Stimulated activated CD8-positive, alpha-beta memory T cell treated with anti-CD3 and anti-CD28 coated beads, Interleukin-7, amount 100 ng/mL, for 24 hours (primary cell): ENCODE measurements at regions not wholly inside any gene's neighbourhood (a gene's known extent, or its start where the extent isn't known, plus 50 kb on each side); places are given as distances from the start of the nearest gene placed in this dataset.

ENCODE experiments used
- DNase-seq: peaks from one replicate; pipeline ENCODE4 v3.0.0-alpha.2; 2020; ENCODE audit warnings: low read depth

- DNase-seq = no peak
Measured at GRCh38 chr1:218679988-218680748, 335.0 kb downstream of the TGFB2 start.

- no peak for DNase-seq
Measured at GRCh38 chr1:218683242-218683641, 338.1 kb downstream of the TGFB2 start.

GRCh38 chr1:218686258-218686657 is 341.1 kb downstream of the TGFB2 start:
- DNase-seq = no peak

GRCh38 chr1:218686761-218687160 is 341.6 kb downstream of the TGFB2 start:
- no peak for DNase-seq

- no peak for DNase-seq
Measured at GRCh38 chr1:218692808-218693207, 347.7 kb downstream of the TGFB2 start.

- DNase-seq = no peak
Measured at GRCh38 chr1:218693599-218693998, 348.5 kb downstream of the TGFB2 start.

- DNase-seq = no peak
Measured at GRCh38 chr1:218694085-218694484, 348.9 kb downstream of the TGFB2 start.

- no peak for DNase-seq
Measured at GRCh38 chr1:218694636-218695035, 349.5 kb downstream of the TGFB2 start.

GRCh38 chr1:218695525-218695924 is 350.4 kb downstream of the TGFB2 start:
- DNase-seq = no peak

GRCh38 chr1:218698141-218698540 is 353.0 kb downstream of the TGFB2 start:
- no peak for DNase-seq

- no peak for DNase-seq
Measured at GRCh38 chr1:218699421-218699820, 354.3 kb downstream of the TGFB2 start.

- DNase-seq = no peak
Measured at GRCh38 chr1:218699865-218700264, 354.7 kb downstream of the TGFB2 start.

GRCh38 chr1:218700666-218701065 is 355.5 kb downstream of the TGFB2 start:
- DNase-seq = no peak

GRCh38 chr1:218701131-218701530 is 356.0 kb downstream of the TGFB2 start:
- no peak for DNase-seq

GRCh38 chr1:218702775-218703174 is 357.6 kb downstream of the TGFB2 start:
- no peak for DNase-seq

- no peak for DNase-seq
Measured at GRCh38 chr1:218703836-218704235, 358.7 kb downstream of the TGFB2 start.

- DNase-seq = no peak
Measured at GRCh38 chr1:218705391-218705790, 360.3 kb downstream of the TGFB2 start.

- DNase-seq = no peak
Measured at GRCh38 chr1:218705911-218706893, 361.1 kb downstream of the TGFB2 start.

- no peak for DNase-seq
Measured at GRCh38 chr1:218711001-218711400, 365.9 kb downstream of the TGFB2 start.

- no peak for DNase-seq
Measured at GRCh38 chr1:218711884-218712674, 366.9 kb downstream of the TGFB2 start.

- DNase-seq = no peak
Measured at GRCh38 chr1:218712677-218713076, 367.5 kb downstream of the TGFB2 start.

- DNase-seq = no peak
Measured at GRCh38 chr1:218715961-218716669, 371.0 kb downstream of the TGFB2 start.
